Muscle layer of duodenum (tissue), 2 donors: ENCODE measurements at regions not wholly inside any gene's neighbourhood (a gene's known extent, or its start where the extent isn't known, plus 50 kb on each side); places are given as distances from the start of the nearest gene placed in this dataset.

Experiments used
- H3K27ac ChIP-seq: one replicate; pipeline ENCODE4 v1.7.0; 2013; ENCODE audit warnings: mild to moderate bottlenecking, low read length
- H3K27me3 ChIP-seq: one replicate; pipeline ENCODE4 v1.7.0; 2013; ENCODE audit warnings: low read depth, mild to moderate bottlenecking, control low read depth, low read length
- H3K36me3 ChIP-seq, 2 donors: one replicate each; pipeline ENCODE4 v1.7.0; 2013; ENCODE audit warnings: low read length in 2 of 2, control low read depth in 1 of 2, mild to moderate bottlenecking in 1 of 2; ENCODE audit not compliant: insufficient read depth in 2 of 2, control insufficient read depth in 1 of 2
- H3K4me1 ChIP-seq, 2 donors: one replicate each; pipeline ENCODE4 v1.7.0; 2013; ENCODE audit warnings: low read length in 2 of 2, mild to moderate bottlenecking in 2 of 2, control low read depth in 1 of 2, moderate library complexity in 1 of 2; ENCODE audit not compliant: insufficient read depth in 2 of 2, control insufficient read depth in 1 of 2
- H3K4me3 ChIP-seq, 2 donors: one replicate each; pipeline ENCODE4 v1.7.0; 2013; ENCODE audit warnings: low read length in 2 of 2, low read depth in 1 of 2, mild to moderate bottlenecking in 1 of 2
- H3K9me3 ChIP-seq, 2 donors: one replicate each; pipeline ENCODE4 v1.7.0; 2013; ENCODE audit warnings: low read length in 2 of 2, control low read depth in 1 of 2, mild to moderate bottlenecking in 1 of 2; ENCODE audit not compliant: control insufficient read depth in 1 of 2
- donor health status: healthy.

DNA sequence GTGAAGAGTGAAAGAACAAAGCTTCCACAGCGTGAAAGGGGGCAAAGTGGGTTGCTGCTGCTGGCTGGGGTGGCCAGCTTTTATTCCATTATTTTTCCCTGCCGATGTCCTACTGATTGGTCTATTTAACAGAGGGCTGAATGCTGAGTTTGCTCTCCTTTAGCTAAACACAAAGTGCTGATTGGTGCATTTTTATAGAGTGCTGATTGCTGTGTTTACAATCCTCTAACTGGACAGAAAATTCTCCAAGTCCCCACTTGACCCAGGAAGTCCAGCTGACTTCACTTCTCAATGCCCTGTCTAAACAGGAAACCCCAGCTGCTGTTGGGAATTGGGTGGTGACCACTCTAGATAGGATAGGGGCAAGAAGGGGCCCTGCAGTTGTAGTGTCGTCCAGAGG lies 335.6 kb upstream of the RBMY1B start:
- H3K4me1 ChIP-seq = no peaks in the 10 kb centered on the region
- no peaks in the 10 kb centered on the region for H3K27me3 ChIP-seq
- H3K36me3 ChIP-seq = no peaks in the 10 kb centered on the region
- H3K27ac ChIP-seq = no peak overlapping the region
- H3K4me3 ChIP-seq = no peak overlapping the region
- H3K9me3 ChIP-seq = no peaks in the 10 kb centered on the region

DNA sequence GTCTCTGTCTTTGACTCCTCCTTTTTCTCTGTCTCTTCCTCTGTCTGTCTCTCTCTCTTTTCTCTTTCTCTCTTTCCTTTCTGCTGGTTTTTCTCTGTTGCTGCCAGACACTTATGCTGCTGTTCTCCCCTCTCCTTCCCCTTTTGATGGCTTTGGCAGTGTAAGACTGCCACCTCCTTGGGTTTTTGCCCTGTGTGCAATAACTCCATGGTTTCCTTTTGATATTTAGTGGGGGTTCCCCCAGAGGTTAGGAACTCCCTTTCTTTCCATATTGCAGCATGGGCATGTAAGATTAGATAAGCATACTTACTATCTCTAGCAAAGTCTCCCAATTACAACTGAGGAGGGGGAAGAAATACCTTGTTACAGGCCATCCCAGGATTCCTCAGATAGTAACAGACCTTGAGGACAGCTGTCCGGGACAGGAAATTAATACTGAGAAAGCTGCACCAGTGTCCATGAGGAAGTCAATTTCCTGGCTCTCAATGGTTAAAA lies 333.8 kb upstream of the RBMY1B start:
- no peaks in the 10 kb centered on the region for H3K4me1 ChIP-seq
- H3K4me3 ChIP-seq = no peak overlapping the region
- no peak overlapping the region for H3K27ac ChIP-seq
- no peaks in the 10 kb centered on the region for H3K9me3 ChIP-seq
- H3K36me3 ChIP-seq = no peaks in the 10 kb centered on the region
- H3K27me3 ChIP-seq = no peaks in the 10 kb centered on the region

GRCh38 chrY:21178281-21178680 lies 332.9 kb upstream of the RBMY1B start:
- Histone ChIP-seq H3K36me3 (no peaks in the 10 kb centered on the region), H3K4me3 (no peak overlapping the region), H3K27ac (no peak overlapping the region), H3K27me3 (no peaks in the 10 kb centered on the region), H3K9me3 (no peaks in the 10 kb centered on the region), H3K4me1 (no peaks in the 10 kb centered on the region)

- Histone ChIP-seq H3K27me3 (no peaks in the 10 kb centered on the region), H3K36me3 (no peaks in the 10 kb centered on the region), H3K27ac (no peak overlapping the region), H3K4me3 (no peak overlapping the region), H3K4me1 (no peaks in the 10 kb centered on the region), H3K9me3 (no peaks in the 10 kb centered on the region)
These were observed 330.2 kb upstream of the RBMY1B start for GRCh38 chrY:21180921-21181320.

DNA sequence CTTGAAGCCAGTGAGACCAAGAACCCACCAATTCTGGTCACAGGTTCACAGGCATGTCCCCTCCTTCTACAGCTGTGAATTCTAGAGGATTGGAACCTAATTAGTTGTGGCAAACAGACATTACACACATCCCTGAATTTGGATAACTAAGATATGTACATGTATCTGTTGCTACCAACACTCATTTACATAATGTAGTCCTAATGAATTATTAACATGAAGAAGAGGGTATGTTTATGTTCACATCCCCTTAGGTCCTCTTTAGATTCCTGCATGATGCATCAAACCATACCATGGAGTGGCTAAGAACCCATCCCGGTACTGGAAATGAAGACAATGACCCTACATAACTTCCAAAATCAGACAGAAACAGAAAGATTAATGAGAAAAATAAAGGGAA lies 326.9 kb upstream of the RBMY1B start:
- Histone ChIP-seq H3K9me3 (no peaks in the 10 kb centered on the region), H3K36me3 (no peaks in the 10 kb centered on the region), H3K27ac (no peak overlapping the region), H3K4me1 (no peaks in the 10 kb centered on the region), H3K4me3 (no peak overlapping the region), H3K27me3 (no peaks in the 10 kb centered on the region)

GRCh38 chrY:21185419-21186105 lies 325.6 kb upstream of the RBMY1B start:
- no peaks in the 10 kb centered on the region for H3K36me3 ChIP-seq
- no peaks in the 10 kb centered on the region for H3K27me3 ChIP-seq
- H3K9me3 ChIP-seq = no peaks in the 10 kb centered on the region
- no peaks in the 10 kb centered on the region for H3K4me1 ChIP-seq
- no peak overlapping the region for H3K27ac ChIP-seq
- H3K4me3 ChIP-seq = no peak overlapping the region

DNA sequence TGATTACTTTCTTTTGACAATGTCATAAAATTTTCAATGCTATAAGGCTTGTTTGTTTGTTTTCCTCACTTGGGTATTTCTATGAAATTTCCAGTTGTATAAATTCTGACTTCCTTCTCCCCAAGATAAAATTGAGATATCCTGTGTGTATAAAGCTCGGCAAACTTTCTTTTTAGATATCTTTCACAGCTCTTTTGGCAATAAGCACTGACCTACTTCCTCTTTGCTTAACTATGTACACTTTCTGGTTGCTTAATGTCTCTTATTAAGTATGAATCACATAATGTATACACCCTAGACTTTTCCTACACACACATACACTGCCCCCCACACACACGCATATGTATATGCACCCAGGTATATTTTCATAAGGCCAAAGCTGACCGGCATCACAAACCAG lies 318.4 kb upstream of the RBMY1B start:
- Histone ChIP-seq H3K27ac (no peak overlapping the region), H3K4me3 (no peak overlapping the region), H3K36me3 (no peaks in the 10 kb centered on the region), H3K27me3 (no peaks in the 10 kb centered on the region), H3K4me1 (no peaks in the 10 kb centered on the region), H3K9me3 (no peaks in the 10 kb centered on the region)

GRCh38 chrY:21200246-21200645 lies 310.9 kb upstream of the RBMY1B start:
- H3K27ac ChIP-seq = no peak overlapping the region
- no peaks in the 10 kb centered on the region for H3K9me3 ChIP-seq
- H3K4me1 ChIP-seq = no peaks in the 10 kb centered on the region
- no peaks in the 10 kb centered on the region for H3K36me3 ChIP-seq
- no peak overlapping the region for H3K4me3 ChIP-seq
- no peaks in the 10 kb centered on the region for H3K27me3 ChIP-seq

GRCh38 chrY:21227849-21228248 lies 283.3 kb upstream of the RBMY1B start:
- no peaks in the 10 kb centered on the region for H3K27me3 ChIP-seq
- no peaks in the 10 kb centered on the region for H3K36me3 ChIP-seq
- no peak overlapping the region for H3K4me3 ChIP-seq
- H3K9me3 ChIP-seq = no peaks in the 10 kb centered on the region
- H3K27ac ChIP-seq = no peak overlapping the region
- H3K4me1 ChIP-seq = no peaks in the 10 kb centered on the region

DNA sequence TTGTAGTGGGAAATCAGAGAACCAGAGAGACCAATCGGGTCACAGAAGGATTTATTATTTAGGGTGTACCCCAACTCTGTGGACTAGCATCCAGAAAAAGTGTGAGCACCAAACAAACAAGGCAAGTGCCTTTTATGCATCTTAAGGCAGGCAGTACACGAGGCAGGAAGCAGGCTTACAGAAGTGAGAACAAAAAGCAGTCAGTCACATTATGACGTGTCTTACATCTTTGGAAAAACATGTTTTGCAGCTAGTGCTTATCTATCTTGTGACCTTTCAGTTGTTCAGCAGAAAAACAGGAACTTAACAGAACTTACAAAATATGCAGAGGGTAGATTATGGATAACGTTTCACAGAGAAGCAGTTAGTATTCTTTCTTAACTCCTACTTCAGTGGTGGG lies 270.9 kb upstream of the RBMY1B start:
- Histone ChIP-seq H3K36me3 (no peaks in the 10 kb centered on the region), H3K4me1 (no peaks in the 10 kb centered on the region), H3K27ac (no peak overlapping the region)

GRCh38 chrY:21240662-21241310 lies 270.4 kb upstream of the RBMY1B start:
- Histone ChIP-seq H3K27me3 (no peaks in the 10 kb centered on the region), H3K4me3 (no peak overlapping the region), H3K27ac (no peak overlapping the region), H3K9me3 (no peaks in the 10 kb centered on the region), H3K36me3 (no peaks in the 10 kb centered on the region), H3K4me1 (no peaks in the 10 kb centered on the region)

More for the DNA sequence above, 270.9 kb upstream of the RBMY1B start:
- H3K9me3 ChIP-seq = no peaks in the 10 kb centered on the region
- H3K27me3 ChIP-seq = no peaks in the 10 kb centered on the region
- H3K4me3 ChIP-seq = no peak overlapping the region

- Histone ChIP-seq H3K4me3 (no peak overlapping the region), H3K36me3 (no peaks in the 10 kb centered on the region), H3K27me3 (no peaks in the 10 kb centered on the region), H3K4me1 (no peaks in the 10 kb centered on the region), H3K9me3 (no peaks in the 10 kb centered on the region), H3K27ac (no peak overlapping the region)
These were observed 268.3 kb upstream of the RBMY1B start for GRCh38 chrY:21242793-21243192.
